GM20431 (cell line): ENCODE measurements at regions not wholly inside any gene's neighbourhood (a gene's known extent, or its start where the extent isn't known, plus 50 kb on each side); places are given as distances from the start of the nearest gene placed in this dataset.

Experiments used
- in situ Hi-C: fragments of 300-500 bp; cut with MseI, MboI; formaldehyde crosslinking; loops from one replicate; pipeline ENCODE4 v1.15.0; 2020; ENCODE audit warnings: low sequenced_read_pairs; ENCODE audit not compliant: unreplicated experiment

- in situ Hi-C loops: no loop called here
Measured at GRCh38 chr3:159859836-159860235, 128.8 kb upstream of the IL12A start.

- in situ Hi-C loops: no loop called here
Measured at GRCh38 chr3:159860269-159861116, 128.1 kb upstream of the IL12A start.

GRCh38 chr3:159861369-159861987 lies 127.2 kb upstream of the IL12A start:
- in situ Hi-C loops: no loop called here

GRCh38 chr3:159865041-159865579 lies 123.5 kb upstream of the IL12A start:
- in situ Hi-C loops: no loop called here

GRCh38 chr3:159866201-159866746 lies 122.4 kb upstream of the IL12A start:
- in situ Hi-C loops: no loop called here

GRCh38 chr3:159867372-159867771 lies 121.3 kb upstream of the IL12A start:
- in situ Hi-C loops: no loop called here

GRCh38 chr3:159870723-159871122 lies 117.9 kb upstream of the IL12A start:
- in situ Hi-C loops: no loop called here

- in situ Hi-C loops: no loop called here
Measured at GRCh38 chr3:159872374-159873109, 116.1 kb upstream of the IL12A start.

- in situ Hi-C loops: loop anchor here (25.0 kb wide), 1 partner anchor 537 kb away; no protein-coding TSS in a partner anchor
Measured at GRCh38 chr3:159875116-159875515, 113.5 kb upstream of the IL12A start.

GRCh38 chr3:159877924-159878323 lies 110.7 kb upstream of the IL12A start:
- in situ Hi-C loops: loop anchor here (25.0 kb wide), 1 partner anchor 534 kb away; no protein-coding TSS in a partner anchor

- in situ Hi-C loops: loop anchor here (25.0 kb wide), 1 partner anchor 533 kb away; no protein-coding TSS in a partner anchor
Measured at GRCh38 chr3:159879146-159879545, 109.5 kb upstream of the IL12A start.

- in situ Hi-C loops: loop anchor here (25.0 kb wide), 1 partner anchor 533 kb away; no protein-coding TSS in a partner anchor
Measured at GRCh38 chr3:159879598-159879997, 109.0 kb upstream of the IL12A start.

- in situ Hi-C loops: loop anchor here (10.0 to 25.0 kb wide), 2 partner anchors 124 to 531 kb away; no protein-coding TSS in a partner anchor
Measured at GRCh38 chr3:159881208-159881607, 107.4 kb upstream of the IL12A start.

- in situ Hi-C loops: loop anchor here (10.0 to 25.0 kb wide), 2 partner anchors 123 to 530 kb away; no protein-coding TSS in a partner anchor
Measured at GRCh38 chr3:159881828-159882309, 106.8 kb upstream of the IL12A start.

- in situ Hi-C loops: loop anchor here (10.0 to 25.0 kb wide), 2 partner anchors 122 to 530 kb away; no protein-coding TSS in a partner anchor
Measured at GRCh38 chr3:159882367-159882766, 106.3 kb upstream of the IL12A start.

GRCh38 chr3:159882790-159883779 lies 105.5 kb upstream of the IL12A start:
- in situ Hi-C loops: loop anchor here (10.0 to 25.0 kb wide), 2 partner anchors 122 to 529 kb away; no protein-coding TSS in a partner anchor

- in situ Hi-C loops: loop anchor here (10.0 to 25.0 kb wide), 2 partner anchors 120 to 527 kb away; no protein-coding TSS in a partner anchor
Measured at GRCh38 chr3:159884661-159885402, 103.8 kb upstream of the IL12A start.
